ENCODE measurements at regions not wholly inside any gene's neighbourhood (a gene's known extent, or its start where the extent isn't known, plus 50 kb on each side); places are given as distances from the start of the nearest gene placed in this dataset.
A peak's percentile ranks its signal among the peaks of the same experiment; 100 is the strongest.

- no peak for DNase-seq
Measured at GRCh38 chr6:22668717-22669116, 99.4 kb downstream of the HDGFL1 start.

- DNase-seq = no peak
Measured at GRCh38 chr6:22670605-22671004, 101.2 kb downstream of the HDGFL1 start.

GRCh38 chr6:22673474-22673873 is 104.1 kb downstream of the HDGFL1 start:
- no peak for DNase-seq

- DNase-seq = no peak
Measured at GRCh38 chr6:22680950-22681349, 111.6 kb downstream of the HDGFL1 start.

GRCh38 chr6:22681761-22682160 is 112.4 kb downstream of the HDGFL1 start:
- no peak for DNase-seq

- no peak for DNase-seq
Measured at GRCh38 chr6:22682979-22683378, 113.6 kb downstream of the HDGFL1 start.

- no peak for DNase-seq
Measured at GRCh38 chr6:22690446-22690845, 121.1 kb downstream of the HDGFL1 start.

GRCh38 chr6:22694092-22694724 is 124.8 kb downstream of the HDGFL1 start:
- DNase-seq = no peak

GRCh38 chr6:22696481-22696880 is 127.1 kb downstream of the HDGFL1 start:
- DNase-seq = no peak

- no peak for DNase-seq
Measured at GRCh38 chr6:22697306-22697705, 127.9 kb downstream of the HDGFL1 start.

GRCh38 chr6:22699151-22699550 is 129.8 kb downstream of the HDGFL1 start:
- DNase-seq = peak in 1 of 56 donors; percentile 16

- no peak for DNase-seq
Measured at GRCh38 chr6:22706651-22707050, 137.3 kb downstream of the HDGFL1 start.

- DNase-seq = no peak
Measured at GRCh38 chr6:22708469-22708868, 139.1 kb downstream of the HDGFL1 start.

GRCh38 chr6:22709803-22710202 is 140.4 kb downstream of the HDGFL1 start:
- DNase-seq = peak in 7 of 56 donors; percentile 1 to 16 (median 3)

- DNase-seq = no peak
Measured at GRCh38 chr6:22716721-22717120, 147.4 kb downstream of the HDGFL1 start.

GRCh38 chr6:22717915-22718314 is 148.5 kb downstream of the HDGFL1 start:
- peak in 2 of 56 donors; percentile 2 to 5 for DNase-seq

GRCh38 chr6:22722913-22723312 is 153.5 kb downstream of the HDGFL1 start:
- no peak for DNase-seq

GRCh38 chr6:22726966-22727365 is 157.6 kb downstream of the HDGFL1 start:
- DNase-seq = no peak

GRCh38 chr6:22727710-22728109 is 158.3 kb downstream of the HDGFL1 start:
- no peak for DNase-seq

- DNase-seq = no peak
Measured at GRCh38 chr6:22732176-22732970, 163.0 kb downstream of the HDGFL1 start.

GRCh38 chr6:22736740-22737139 is 167.4 kb downstream of the HDGFL1 start:
- no peak for DNase-seq

GRCh38 chr6:22737331-22737730 is 168.0 kb downstream of the HDGFL1 start:
- peak in 47 of 56 donors; percentile 8 to 81 (median 43) for DNase-seq

- DNase-seq = no peak
Measured at GRCh38 chr6:22738194-22738593, 168.8 kb downstream of the HDGFL1 start.

Data from nucleus accumbens (tissue), 56 donors.